GM12872 (cell line): ENCODE measurements at regions not wholly inside any gene's neighbourhood (a gene's known extent, or its start where the extent isn't known, plus 50 kb on each side); places are given as distances from the start of the nearest gene placed in this dataset.

Experiments
- CTCF ChIP-seq: IDR thresholded peaks from 3 replicates; pipeline ENCODE4 v1.5.1; 2011; ENCODE audit warnings: low read depth, mild to moderate bottlenecking, low read length, moderate library complexity; ENCODE audit not compliant: insufficient read depth

GRCh38 chr9:86752733-86753132 lies 194.6 kb downstream of the GAS1 start:
- no peak for TF ChIP-seq CTCF

GRCh38 chr9:86751956-86752355 lies 195.3 kb downstream of the GAS1 start:
- no peak for TF ChIP-seq CTCF

- no peak for TF ChIP-seq CTCF
Observed at GRCh38 chr9:86751207-86751606, 196.1 kb downstream of the GAS1 start.

GRCh38 chr9:86749894-86750255 lies 197.4 kb downstream of the GAS1 start:
- no peak for TF ChIP-seq CTCF

GRCh38 chr9:86749161-86749893 lies 198.0 kb downstream of the GAS1 start:
- no peak for TF ChIP-seq CTCF

- no peak for TF ChIP-seq CTCF
Observed at GRCh38 chr9:86747711-86748110, 199.6 kb downstream of the GAS1 start.

GRCh38 chr9:86741311-86742208 lies 205.7 kb downstream of the GAS1 start:
- TF ChIP-seq CTCF, result no peak
